GM10266 (cell line): ENCODE measurements at regions not wholly inside any gene's neighbourhood (a gene's known extent, or its start where the extent isn't known, plus 50 kb on each side); places are given as distances from the start of the nearest gene placed in this dataset.

Experiments used
- DNase-seq: peaks from one replicate; pipeline ENCODE4 v3.0.0; 2012; ENCODE audit errors: extremely low spot score
- TF ChIP-seq, protein P1 (sequence below): IDR thresholded peaks from 2 replicates; pipeline ENCODE4 v1.5.1; 2012; ENCODE audit warnings: mild to moderate bottlenecking, low read depth; ENCODE audit not compliant: control insufficient read depth, insufficient read depth; ENCODE audit errors: missing control alignments

DNA sequence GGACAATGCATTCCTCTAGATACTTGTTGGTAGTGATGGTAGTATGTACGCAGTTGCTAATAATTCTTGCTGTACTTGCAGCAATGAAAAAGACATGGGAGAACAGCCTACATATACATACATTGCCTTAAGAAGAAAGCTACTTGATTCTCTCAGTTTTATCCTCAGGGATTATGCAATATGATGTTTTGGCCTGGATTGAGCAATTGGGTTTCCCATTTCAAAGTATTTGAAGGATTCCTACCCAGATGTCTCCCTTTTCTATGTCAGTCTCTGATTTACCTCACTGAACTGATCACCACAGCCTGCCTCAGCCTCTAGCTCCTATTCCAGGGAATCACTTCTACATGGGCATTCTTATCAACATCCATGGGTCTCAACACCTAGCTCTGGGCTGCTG lies 210.1 kb upstream of the CDH10 start:
- DNase-seq: no peak
- TF ChIP-seq, protein P1, sequence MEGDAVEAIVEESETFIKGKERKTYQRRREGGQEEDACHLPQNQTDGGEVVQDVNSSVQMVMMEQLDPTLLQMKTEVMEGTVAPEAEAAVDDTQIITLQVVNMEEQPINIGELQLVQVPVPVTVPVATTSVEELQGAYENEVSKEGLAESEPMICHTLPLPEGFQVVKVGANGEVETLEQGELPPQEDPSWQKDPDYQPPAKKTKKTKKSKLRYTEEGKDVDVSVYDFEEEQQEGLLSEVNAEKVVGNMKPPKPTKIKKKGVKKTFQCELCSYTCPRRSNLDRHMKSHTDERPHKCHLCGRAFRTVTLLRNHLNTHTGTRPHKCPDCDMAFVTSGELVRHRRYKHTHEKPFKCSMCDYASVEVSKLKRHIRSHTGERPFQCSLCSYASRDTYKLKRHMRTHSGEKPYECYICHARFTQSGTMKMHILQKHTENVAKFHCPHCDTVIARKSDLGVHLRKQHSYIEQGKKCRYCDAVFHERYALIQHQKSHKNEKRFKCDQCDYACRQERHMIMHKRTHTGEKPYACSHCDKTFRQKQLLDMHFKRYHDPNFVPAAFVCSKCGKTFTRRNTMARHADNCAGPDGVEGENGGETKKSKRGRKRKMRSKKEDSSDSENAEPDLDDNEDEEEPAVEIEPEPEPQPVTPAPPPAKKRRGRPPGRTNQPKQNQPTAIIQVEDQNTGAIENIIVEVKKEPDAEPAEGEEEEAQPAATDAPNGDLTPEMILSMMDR: no peak

DNA sequence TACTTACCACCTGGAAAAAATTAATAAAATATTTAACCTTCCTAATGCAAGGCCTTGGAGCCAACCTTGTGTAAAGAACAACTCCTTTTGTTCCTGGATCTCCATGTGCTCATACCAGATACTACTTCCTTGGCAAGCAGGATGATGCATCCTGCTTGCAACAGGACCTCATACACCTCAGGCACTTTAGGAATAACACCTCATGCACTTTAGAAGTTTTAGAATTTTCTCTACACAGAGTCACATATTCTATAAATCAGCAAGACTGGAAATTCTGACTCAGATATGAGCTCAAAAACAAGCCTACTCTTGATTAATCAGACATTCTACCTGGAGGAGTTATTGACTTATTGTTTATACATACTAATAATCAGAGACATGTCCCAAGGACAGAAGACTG lies 209.6 kb upstream of the CDH10 start:
- TF ChIP-seq, protein P1: no peak
- DNase-seq: no peak

DNA sequence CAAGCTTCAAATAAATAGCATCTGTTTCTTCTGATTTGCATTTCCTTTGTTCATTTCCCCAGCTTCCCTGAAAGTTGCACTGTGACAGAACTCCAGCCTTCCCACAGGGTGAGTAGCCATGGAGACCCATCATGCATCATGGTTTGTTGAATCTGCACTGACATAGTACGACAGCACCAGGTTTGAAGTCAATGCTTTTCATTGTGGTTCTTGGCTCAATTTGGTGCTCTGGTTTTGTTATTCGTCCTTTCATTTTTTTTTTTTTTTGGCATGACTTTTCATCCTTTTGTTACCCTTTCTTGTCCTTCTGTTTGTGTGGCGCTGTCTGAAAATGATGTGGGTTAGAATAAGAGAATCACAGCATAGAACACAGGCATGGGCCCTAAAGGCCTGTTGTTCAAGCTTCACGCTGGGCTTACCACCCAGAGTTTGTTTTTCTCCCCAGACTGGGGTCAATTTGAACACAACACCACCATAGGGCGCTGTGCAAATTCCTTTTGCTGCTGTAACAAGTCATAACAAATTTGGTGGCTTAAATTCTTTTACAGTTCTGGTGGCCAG lies 206.2 kb upstream of the CDH10 start:
- DNase-seq: no peak
- TF ChIP-seq, protein P1: no peak

DNA sequence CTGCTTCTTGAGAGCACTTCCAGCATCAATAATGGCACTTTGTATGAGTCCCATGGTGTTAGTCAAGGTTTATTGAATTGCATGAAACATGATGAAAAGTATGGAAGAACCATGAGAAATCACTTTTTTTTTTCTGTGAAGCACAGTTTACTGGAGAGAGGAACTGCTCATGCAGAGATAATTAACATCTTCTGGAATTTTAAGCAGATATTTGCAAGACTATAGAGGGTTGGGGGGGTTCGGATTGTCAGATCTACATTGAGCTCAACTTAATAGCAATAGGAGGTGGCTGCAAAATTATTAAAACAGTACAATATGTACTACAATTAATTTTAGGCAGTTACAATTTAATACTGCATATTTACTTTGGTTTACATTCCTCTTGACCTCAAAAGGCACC lies 204.4 kb upstream of the CDH10 start:
- no peak for DNase-seq
- TF ChIP-seq, protein P1: no peak

DNA sequence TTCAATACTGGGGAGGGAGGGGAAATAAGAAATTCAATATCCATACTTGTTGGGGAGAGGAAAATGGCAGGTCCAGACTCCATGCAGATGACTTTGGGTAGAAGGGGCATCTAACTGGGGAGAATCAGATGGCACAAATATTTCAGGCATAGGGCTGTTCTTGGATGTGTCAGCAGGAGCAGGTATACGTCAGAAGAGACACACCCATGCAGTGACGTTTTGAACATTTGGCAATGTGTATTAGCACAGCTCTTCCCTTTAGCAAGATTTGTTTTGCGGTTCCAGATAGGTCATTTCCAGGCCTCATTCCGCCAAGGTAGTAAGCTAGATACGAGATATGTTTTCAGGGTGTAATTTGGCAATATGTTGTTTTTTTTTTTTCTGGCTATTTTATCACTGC lies 187.2 kb upstream of the CDH10 start:
- TF ChIP-seq, protein P1: no peak
- DNase-seq: no peak

DNA sequence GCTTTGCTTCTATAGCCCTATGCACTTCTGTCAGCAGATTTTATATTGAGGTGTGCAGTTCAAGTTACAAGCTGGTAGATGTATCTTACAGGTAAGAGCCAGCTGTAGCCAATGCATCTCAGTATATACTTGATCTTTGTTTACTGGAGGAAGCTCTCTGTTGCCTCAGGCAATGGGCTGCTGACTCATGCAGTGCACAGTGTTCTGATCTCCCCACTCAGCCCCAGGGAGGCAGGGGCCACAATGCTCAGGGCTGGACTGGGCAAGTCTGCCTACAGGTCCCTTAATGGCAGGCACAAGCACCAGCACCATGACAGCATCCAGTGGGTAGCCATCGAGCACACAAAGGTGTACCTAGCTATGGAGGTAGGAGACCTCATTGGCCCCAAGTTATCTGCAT lies 178.8 kb upstream of the CDH10 start:
- TF ChIP-seq, protein P1: no peak
- DNase-seq: no peak

DNA sequence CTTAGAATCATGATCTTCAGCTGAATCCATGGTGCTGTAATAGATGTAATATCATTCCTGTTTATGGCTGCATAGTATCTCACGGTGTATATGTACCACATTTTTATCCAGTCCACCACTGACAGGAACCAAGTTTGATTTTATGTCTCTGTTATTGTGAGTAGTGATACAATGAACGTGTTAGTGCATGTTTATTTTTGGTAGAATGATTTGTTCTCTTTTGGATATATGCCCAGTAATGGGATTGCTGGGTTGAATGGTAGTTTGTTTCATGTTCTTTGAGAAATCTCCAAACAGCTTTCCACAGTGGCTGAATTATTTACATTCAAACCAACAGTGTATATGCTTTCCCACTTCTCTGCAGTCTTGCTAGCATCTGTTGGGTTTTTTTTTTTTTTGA lies 175.1 kb upstream of the CDH10 start:
- TF ChIP-seq, protein P1: no peak
- DNase-seq: no peak
